Choroid plexus epithelial cell (primary cell): ENCODE measurements at regions not wholly inside any gene's neighbourhood (a gene's known extent, or its start where the extent isn't known, plus 50 kb on each side); places are given as distances from the start of the nearest gene placed in this dataset.
"Not testable (repeated sequence)": the region's sequence is repeated elsewhere in the genome, so short reads cannot be mapped to it uniquely, and the experiment has no call there.

Source experiments
- DNase-seq: peaks from one replicate; pipeline ENCODE4 v3.0.0-alpha.2; 2010; ENCODE audit warnings: low read depth
- H3K4me3 ChIP-seq: 2 replicates; pipeline ENCODE4 v1.5.1; 2011; ENCODE audit warnings: low read depth, mild to moderate bottlenecking, control low read depth, low read length, moderate library complexity
- CTCF ChIP-seq: conservative IDR thresholded peaks from 2 replicates; pipeline ENCODE4 v1.5.1; 2011; ENCODE audit warnings: low read depth, mild to moderate bottlenecking, control low read depth, inconsistent platforms, low read length, moderate library complexity

- no peak for DNase-seq
- TF ChIP-seq CTCF, result no peak
Observed at GRCh38 chr1:43108080-43108479, 64.0 kb downstream of the EBNA1BP2 start.

GRCh38 chr1:43107664-43108063 lies 64.4 kb downstream of the EBNA1BP2 start:
- TF ChIP-seq CTCF, result no peak
- H3K4me3 ChIP-seq, result no peak overlapping the region
- no peak for DNase-seq

More at GRCh38 chr1:43108080-43108479, 64.0 kb downstream of the EBNA1BP2 start:
- no peak overlapping the region for H3K4me3 ChIP-seq

GRCh38 chr1:43104027-43104763 lies 67.9 kb downstream of the EBNA1BP2 start:
- no peak for DNase-seq
- no peak for TF ChIP-seq CTCF
- H3K4me3 ChIP-seq, result no peak overlapping the region

- no peak overlapping the region for H3K4me3 ChIP-seq
- DNase-seq, result no peak
- TF ChIP-seq CTCF, result no peak
Observed at GRCh38 chr1:43101061-43101460, 71.0 kb downstream of the EBNA1BP2 start.

GRCh38 chr1:43098200-43098599 lies 73.9 kb downstream of the EBNA1BP2 start:
- no peak for TF ChIP-seq CTCF
- DNase-seq, result no peak
- no peak overlapping the region for H3K4me3 ChIP-seq

- not testable (repeated sequence) for H3K4me3 ChIP-seq, DNase-seq
Observed at GRCh38 chr1:43096528-43096927, 75.6 kb downstream of the EBNA1BP2 start.

GRCh38 chr1:43090812-43091211 lies 81.3 kb downstream of the EBNA1BP2 start:
- not testable (repeated sequence) for H3K4me3 ChIP-seq, DNase-seq

- not testable (repeated sequence) for H3K4me3 ChIP-seq, DNase-seq
Observed at GRCh38 chr1:43090157-43090556, 81.9 kb downstream of the EBNA1BP2 start.

GRCh38 chr1:43083375-43083891 lies 88.7 kb downstream of the EBNA1BP2 start:
- no peak for TF ChIP-seq CTCF
- no peak for DNase-seq
- no peak overlapping the region for H3K4me3 ChIP-seq
